ENCODE measurements at regions not wholly inside any gene's neighbourhood (a gene's known extent, or its start where the extent isn't known, plus 50 kb on each side); places are given as distances from the start of the nearest gene placed in this dataset.
"Not testable (repeated sequence)": the region's sequence is repeated elsewhere in the genome, so short reads cannot be mapped to it uniquely, and the experiment has no call there.

- H3K9ac ChIP-seq (ENCODE audit: insufficient read length, low read depth) = no peak overlapping the region
- H3K4me1 ChIP-seq (ENCODE audit: insufficient read depth, insufficient read length) = no peaks in the 10 kb centered on the region
- no peak for DNase-seq (ENCODE audit: low read depth, low spot score)
- peaks cover 14% of the 10 kb centered on the region; the same call in 1 of the 2 replicates for H3K9me3 ChIP-seq (ENCODE audit: insufficient read depth, low read length)
- TF ChIP-seq YY1 (IDR thresholded peaks at IDR 0.05; ENCODE audit: insufficient read depth, insufficient read length) = no peak
- H3K27me3 ChIP-seq (ENCODE audit: insufficient read depth, insufficient read length) = no peaks in the 10 kb centered on the region
- H3K36me3 ChIP-seq (ENCODE audit: insufficient read depth, insufficient read length, low read length) = no peaks in the 10 kb centered on the region
- H3K4me3 ChIP-seq (ENCODE audit: insufficient read length, low read depth) = no peak overlapping the region
Measured at GRCh38 chr14:41257476-41257875, 349.2 kb upstream of the LRFN5 start.

DNA sequence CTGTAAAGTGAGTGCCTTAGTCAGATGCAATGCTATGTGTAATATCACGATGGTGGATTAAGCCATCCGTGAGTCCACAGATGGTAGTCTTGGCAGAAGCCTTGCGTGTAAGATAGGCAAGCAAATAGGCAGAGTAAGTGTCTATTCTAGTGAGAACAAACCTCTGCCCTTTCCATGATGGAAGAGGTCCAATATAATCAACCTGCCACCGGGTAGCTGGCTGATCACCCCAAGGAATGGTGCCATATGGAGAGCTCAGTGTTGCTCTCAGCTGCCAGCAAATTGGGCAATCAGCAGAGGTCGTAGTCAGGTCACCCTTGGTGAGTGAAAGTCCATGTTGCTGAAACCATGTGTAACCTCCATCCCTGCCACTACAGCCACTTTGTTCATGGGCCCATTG, 371.2 kb upstream of the LRFN5 start:
- TF ChIP-seq YY1 (IDR thresholded peaks at IDR 0.05; ENCODE audit: insufficient read depth, insufficient read length) = no peak
- TF ChIP-seq SUZ12 (IDR thresholded peaks at IDR 0.05; ENCODE audit: extremely low read depth, insufficient read depth, insufficient read length) = no peak
- TF ChIP-seq ZNF274 (IDR thresholded peaks at IDR 0.05; ENCODE audit: low read depth, low read length) = no peak
- no peaks in the 10 kb centered on the region for H3K9me3 ChIP-seq (ENCODE audit: insufficient read depth, low read length)

DNA sequence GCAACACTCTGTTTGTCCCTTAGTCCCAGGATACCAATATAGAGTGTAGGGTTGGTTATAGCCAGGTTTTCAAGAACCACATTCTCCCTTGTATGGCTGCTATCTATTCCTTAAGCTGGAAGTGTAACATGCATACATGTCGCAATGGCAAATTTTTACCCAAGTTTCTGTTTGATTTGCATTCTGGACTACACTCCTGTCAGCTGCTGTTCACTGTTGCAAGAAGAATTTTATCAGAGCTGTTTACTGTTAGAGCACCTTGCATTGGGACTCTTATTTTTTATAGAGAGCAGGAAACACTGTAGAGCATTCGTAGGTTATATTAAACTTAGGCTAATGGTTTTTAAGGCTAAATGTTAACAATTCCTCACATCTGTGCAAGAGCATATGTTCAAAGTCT, 376.0 kb upstream of the LRFN5 start:
- H3K27me3 ChIP-seq (ENCODE audit: insufficient read depth, insufficient read length) = no peaks in the 10 kb centered on the region
- H3K4me3 ChIP-seq (ENCODE audit: insufficient read length, low read depth) = no peak overlapping the region
- no peaks in the 10 kb centered on the region for H3K9me3 ChIP-seq (ENCODE audit: insufficient read depth, low read length)
- H3K9ac ChIP-seq (ENCODE audit: insufficient read length, low read depth) = no peak overlapping the region
- DNase-seq (ENCODE audit: low read depth, low spot score) = no peak
- H3K36me3 ChIP-seq (ENCODE audit: insufficient read depth, insufficient read length, low read length) = no peaks in the 10 kb centered on the region
- TF ChIP-seq YY1 (IDR thresholded peaks at IDR 0.05; ENCODE audit: insufficient read depth, insufficient read length) (no peak), SUZ12 (IDR thresholded peaks at IDR 0.05; ENCODE audit: extremely low read depth, insufficient read depth, insufficient read length) (no peak), ZNF274 (IDR thresholded peaks at IDR 0.05; ENCODE audit: low read depth, low read length) (no peak)
- no peaks in the 10 kb centered on the region for H3K4me1 ChIP-seq (ENCODE audit: insufficient read depth, insufficient read length)

More for the DNA sequence above, 371.2 kb upstream of the LRFN5 start:
- H3K4me1 ChIP-seq (ENCODE audit: insufficient read depth, insufficient read length) = no peaks in the 10 kb centered on the region
- no peak overlapping the region for H3K4me3 ChIP-seq (ENCODE audit: insufficient read length, low read depth)
- no peak overlapping the region for H3K9ac ChIP-seq (ENCODE audit: insufficient read length, low read depth)
- no peak for DNase-seq (ENCODE audit: low read depth, low spot score)
- no peaks in the 10 kb centered on the region for H3K36me3 ChIP-seq (ENCODE audit: insufficient read depth, insufficient read length, low read length)
- H3K27me3 ChIP-seq (ENCODE audit: insufficient read depth, insufficient read length) = no peaks in the 10 kb centered on the region

- Histone ChIP-seq H3K4me1 (ENCODE audit: insufficient read depth, insufficient read length) (no peaks in the 10 kb centered on the region), H3K9me3 (ENCODE audit: insufficient read depth, low read length) (no peaks in the 10 kb centered on the region), H3K9ac (ENCODE audit: insufficient read length, low read depth) (no peak overlapping the region), H3K27me3 (ENCODE audit: insufficient read depth, insufficient read length) (no peaks in the 10 kb centered on the region), H3K4me3 (ENCODE audit: insufficient read length, low read depth) (no peak overlapping the region), H3K36me3 (ENCODE audit: insufficient read depth, insufficient read length, low read length) (no peaks in the 10 kb centered on the region)
- no peak for TF ChIP-seq SUZ12 (IDR thresholded peaks at IDR 0.05; ENCODE audit: extremely low read depth, insufficient read depth, insufficient read length)
- TF ChIP-seq YY1 (IDR thresholded peaks at IDR 0.05; ENCODE audit: insufficient read depth, insufficient read length) = no peak
- TF ChIP-seq ZNF274 (IDR thresholded peaks at IDR 0.05; ENCODE audit: low read depth, low read length) = no peak
- DNase-seq (ENCODE audit: low read depth, low spot score) = no peak
Measured at GRCh38 chr14:41229824-41230223, 376.9 kb upstream of the LRFN5 start.

DNA sequence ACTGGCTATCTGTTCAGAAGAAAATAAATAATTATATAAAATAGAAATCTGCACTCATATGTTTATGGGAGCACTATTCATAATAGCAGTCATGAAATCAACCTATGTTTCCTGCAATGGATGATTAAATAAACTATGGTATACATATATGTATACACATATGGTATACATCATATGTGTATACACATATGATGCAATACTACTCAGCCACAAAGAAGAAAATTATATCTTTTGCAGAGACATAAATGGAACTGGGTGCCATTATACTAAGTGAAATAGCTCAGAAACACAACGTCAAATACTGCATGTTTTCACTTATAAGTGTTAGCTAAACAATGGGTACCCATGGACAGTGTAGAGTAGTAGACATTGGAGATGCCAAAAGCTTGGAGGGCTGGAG, 381.2 kb upstream of the LRFN5 start:
- H3K4me3 ChIP-seq (ENCODE audit: insufficient read length, low read depth) = no peak overlapping the region
- H3K9me3 ChIP-seq (ENCODE audit: insufficient read depth, low read length) = no peaks in the 10 kb centered on the region
- H3K4me1 ChIP-seq (ENCODE audit: insufficient read depth, insufficient read length) = no peaks in the 10 kb centered on the region
- H3K9ac ChIP-seq (ENCODE audit: insufficient read length, low read depth) = no peak overlapping the region
- TF ChIP-seq ZNF274 (IDR thresholded peaks at IDR 0.05; ENCODE audit: low read depth, low read length) = no peak
- TF ChIP-seq YY1 (IDR thresholded peaks at IDR 0.05; ENCODE audit: insufficient read depth, insufficient read length) = no peak
- no peak for TF ChIP-seq SUZ12 (IDR thresholded peaks at IDR 0.05; ENCODE audit: extremely low read depth, insufficient read depth, insufficient read length)
- H3K36me3 ChIP-seq (ENCODE audit: insufficient read depth, insufficient read length, low read length) = no peaks in the 10 kb centered on the region
- no peaks in the 10 kb centered on the region for H3K27me3 ChIP-seq (ENCODE audit: insufficient read depth, insufficient read length)
- no peak for DNase-seq (ENCODE audit: low read depth, low spot score)

- DNase-seq (ENCODE audit: low read depth, low spot score) = no peak
- no peak overlapping the region for H3K4me3 ChIP-seq (ENCODE audit: insufficient read length, low read depth)
Measured at GRCh38 chr14:41222581-41222980, 384.1 kb upstream of the LRFN5 start.

GRCh38 chr14:41214978-41215377, 391.7 kb upstream of the LRFN5 start:
- not testable (repeated sequence) for H3K27me3 ChIP-seq (ENCODE audit: insufficient read depth, insufficient read length); DNase-seq (ENCODE audit: low read depth, low spot score)

More at GRCh38 chr14:41222581-41222980, 384.1 kb upstream of the LRFN5 start:
- H3K9ac ChIP-seq (ENCODE audit: insufficient read length, low read depth) = no peak overlapping the region
- no peaks in the 10 kb centered on the region for H3K36me3 ChIP-seq (ENCODE audit: insufficient read depth, insufficient read length, low read length)
- TF ChIP-seq ZNF274 (IDR thresholded peaks at IDR 0.05; ENCODE audit: low read depth, low read length) (no peak), SUZ12 (IDR thresholded peaks at IDR 0.05; ENCODE audit: extremely low read depth, insufficient read depth, insufficient read length) (no peak)
- no peaks in the 10 kb centered on the region for H3K27me3 ChIP-seq (ENCODE audit: insufficient read depth, insufficient read length)
- no peaks in the 10 kb centered on the region for H3K4me1 ChIP-seq (ENCODE audit: insufficient read depth, insufficient read length)
- H3K9me3 ChIP-seq (ENCODE audit: insufficient read depth, low read length) = no peaks in the 10 kb centered on the region

DNA sequence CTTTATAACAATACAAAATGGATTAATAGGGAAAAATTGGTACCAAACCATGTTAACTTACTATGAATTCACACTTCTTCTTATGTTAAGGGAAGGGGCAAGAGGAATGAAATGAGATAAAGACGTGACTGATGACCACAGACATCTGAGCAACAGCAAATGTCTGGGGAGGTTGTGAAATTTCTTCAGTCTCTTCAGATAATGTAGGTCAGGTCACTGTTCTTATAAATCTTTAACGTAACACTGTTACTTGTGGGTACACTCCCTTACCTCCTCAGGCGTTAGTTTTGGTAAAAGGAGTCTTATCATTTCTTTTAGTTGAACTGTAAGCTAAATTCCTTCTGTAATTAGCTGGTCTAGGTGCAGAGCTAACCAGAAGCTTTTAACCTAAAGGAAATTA, 405.0 kb upstream of the LRFN5 start:
- H3K27me3 ChIP-seq (ENCODE audit: insufficient read depth, insufficient read length) = no peaks in the 10 kb centered on the region

More at GRCh38 chr14:41214978-41215377, 391.7 kb upstream of the LRFN5 start:
- H3K4me1 ChIP-seq (ENCODE audit: insufficient read depth, insufficient read length); H3K9me3 ChIP-seq (ENCODE audit: insufficient read depth, low read length); H3K4me3 ChIP-seq (ENCODE audit: insufficient read length, low read depth); H3K9ac ChIP-seq (ENCODE audit: insufficient read length, low read depth); H3K36me3 ChIP-seq (ENCODE audit: insufficient read depth, insufficient read length, low read length): not testable (repeated sequence)

More for the DNA sequence above, 405.0 kb upstream of the LRFN5 start:
- no peak overlapping the region for H3K9ac ChIP-seq (ENCODE audit: insufficient read length, low read depth)
- H3K4me3 ChIP-seq (ENCODE audit: insufficient read length, low read depth) = no peak overlapping the region
- H3K9me3 ChIP-seq (ENCODE audit: insufficient read depth, low read length) = no peaks in the 10 kb centered on the region
- DNase-seq (ENCODE audit: low read depth, low spot score) = no peak
- H3K4me1 ChIP-seq (ENCODE audit: insufficient read depth, insufficient read length) = no peaks in the 10 kb centered on the region
- H3K36me3 ChIP-seq (ENCODE audit: insufficient read depth, insufficient read length, low read length) = no peaks in the 10 kb centered on the region
- TF ChIP-seq ZNF274 (IDR thresholded peaks at IDR 0.05; ENCODE audit: low read depth, low read length) (no peak), YY1 (IDR thresholded peaks at IDR 0.05; ENCODE audit: insufficient read depth, insufficient read length) (no peak), SUZ12 (IDR thresholded peaks at IDR 0.05; ENCODE audit: extremely low read depth, insufficient read depth, insufficient read length) (no peak)
